ENCODE measurements at regions not wholly inside any gene's neighbourhood (a gene's known extent, or its start where the extent isn't known, plus 50 kb on each side); places are given as distances from the start of the nearest gene placed in this dataset.

- H3K9me3 ChIP-seq = peaks cover 0 to 9% (median 2%) of the 10 kb centered on the region in 8 donors
- H3K4me3 ChIP-seq = no peak overlapping the region
- DNase-seq = no peak
- no peak for TF ChIP-seq POLR2AphosphoS5 (IDR thresholded peaks at IDR 0.05)
- no peak for TF ChIP-seq POLR2A (IDR thresholded peaks at IDR 0.05)
- no peak for TF ChIP-seq CTCF (IDR thresholded peaks at IDR 0.05 in 8 of 11, conservative IDR thresholded peaks at IDR 0.05 in 3 of 11)
- H3K27me3 ChIP-seq (replicated peaks in 1 of 7) = no peaks in the 10 kb centered on the region
- 52 to 76% (median 67%) methylated on average over 3 of the region's 3 CpGs for WGBS, 5 donors
- H3K4me1 ChIP-seq = no peaks in the 10 kb centered on the region
- H3K27ac ChIP-seq = no peak overlapping the region
- intact Hi-C loops (cut with DNase I; ENCODE audit: low total_unique reads) = no loop called here
- no peaks in the 10 kb centered on the region for H3K36me3 ChIP-seq
Observed at GRCh38 chr11:38330578-38330977, 1732.5 kb upstream of the RAG2 start.

- no peak for DNase-seq
- Histone ChIP-seq H3K9me3 (peaks cover 0 to 5% (median 2%) of the 10 kb centered on the region in 8 donors), H3K4me3 (no peak overlapping the region), H3K27ac (no peak overlapping the region), H3K4me1 (no peaks in the 10 kb centered on the region), H3K36me3 (no peaks in the 10 kb centered on the region), H3K27me3 (replicated peaks in 1 of 7) (no peaks in the 10 kb centered on the region)
- TF ChIP-seq POLR2AphosphoS5 (IDR thresholded peaks at IDR 0.05) = no peak
- TF ChIP-seq CTCF (IDR thresholded peaks at IDR 0.05 in 8 of 11, conservative IDR thresholded peaks at IDR 0.05 in 3 of 11) = no peak
- TF ChIP-seq POLR2A (IDR thresholded peaks at IDR 0.05) = no peak
- intact Hi-C loops (cut with DNase I; ENCODE audit: low total_unique reads) = no loop called here
- 36 to 45% (median 40%) methylated on average over 3 of the region's 3 CpGs for WGBS, 5 donors
Observed at GRCh38 chr11:38323961-38324761, 1726.1 kb upstream of the RAG2 start.

- TF ChIP-seq POLR2A (IDR thresholded peaks at IDR 0.05) (no peak), POLR2AphosphoS5 (IDR thresholded peaks at IDR 0.05) (no peak)
- intact Hi-C loops (cut with DNase I; ENCODE audit: low total_unique reads) = no loop called here
- 83 to 100% (median 92%) methylated on average over 1 of the region's 1 CpG for WGBS, 5 donors
- Histone ChIP-seq H3K36me3 (no peaks in the 10 kb centered on the region), H3K4me1 (no peaks in the 10 kb centered on the region), H3K9me3 (peaks cover 0 to 52% (median 32%) of the 10 kb centered on the region in 8 donors), H3K27me3 (replicated peaks in 1 of 7) (no peaks in the 10 kb centered on the region), H3K27ac (no peak overlapping the region), H3K4me3 (no peak overlapping the region)
- no peak for DNase-seq
Observed at GRCh38 chr11:38315151-38315550, 1717.1 kb upstream of the RAG2 start.

- intact Hi-C loops (cut with DNase I; ENCODE audit: low total_unique reads) = no loop called here
- no peak overlapping the region for H3K27ac ChIP-seq
- no peak overlapping the region for H3K4me3 ChIP-seq
- 52 to 73% (median 58%) methylated on average over 1 of the region's 1 CpG for WGBS, 5 donors
- H3K9me3 ChIP-seq = peaks cover 0 to 17% (median 0%) of the 10 kb centered on the region in 8 donors
- H3K27me3 ChIP-seq (replicated peaks in 1 of 7) = no peaks in the 10 kb centered on the region
- DNase-seq = no peak
- H3K36me3 ChIP-seq = no peaks in the 10 kb centered on the region
- H3K4me1 ChIP-seq = no peaks in the 10 kb centered on the region
- TF ChIP-seq CTCF (IDR thresholded peaks at IDR 0.05 in 8 of 11, conservative IDR thresholded peaks at IDR 0.05 in 3 of 11) (no peak), POLR2AphosphoS5 (IDR thresholded peaks at IDR 0.05) (no peak), POLR2A (IDR thresholded peaks at IDR 0.05) (no peak)
Observed at GRCh38 chr11:38307455-38307854, 1709.4 kb upstream of the RAG2 start.

All from spleen (tissue), 11 donors.